ENCODE measurements at regions not wholly inside any gene's neighbourhood (a gene's known extent, or its start where the extent isn't known, plus 50 kb on each side); places are given as distances from the start of the nearest gene placed in this dataset.

GRCh38 chr9:2424619-2425033 is 197.0 kb upstream of the VLDLR start:
- RAD21 ChIA-PET (ENCODE audit: unreplicated experiment) = no interaction called here

More at GRCh38 chr9:2424619-2425033, 197.0 kb upstream of the VLDLR start:
- SMC1A ChIA-PET (ENCODE audit: uncharacterized antibody, unreplicated experiment) = interaction anchor here (1.4 kb wide), 1 partner anchor 42 kb away, joined by 3 read pairs; no protein-coding TSS in a partner anchor
- in situ Hi-C loops (cut with MboI) (no loop called here), intact Hi-C loops (cut with micrococcal nuclease; ENCODE audit: unreplicated experiment) (no loop called here)
- TF ChIP-seq STAT1 (conservative IDR thresholded peaks at IDR 0.05) = no peak
- no peak for TF ChIP-seq MAX (IDR thresholded peaks at IDR 0.05; ENCODE audit: low read depth, low read length)
- TF ChIP-seq SRF (IDR thresholded peaks at IDR 0.05; ENCODE audit: low read depth in 2 of 2, low read length in 2 of 2) = no peak
- no peak for TF ChIP-seq RELA (IDR thresholded peaks at IDR 0.05; ENCODE audit: borderline replicate concordance, partially characterized antibody)
- no peak for TF ChIP-seq ZNF592 (IDR thresholded peaks at IDR 0.05)
- no peak for TF ChIP-seq WRNIP1 (IDR thresholded peaks at IDR 0.05; ENCODE audit: borderline replicate concordance, low read depth, low read length)
- no peak for TF ChIP-seq YY1 (IDR thresholded peaks at IDR 0.05; ENCODE audit: low read depth, low read length)
- ATAC-seq (no peak), FAIRE-seq (no peak), DNase-seq (ENCODE audit: low read depth, low spot score) (no peak)
- Histone ChIP-seq H3K36me3 (ENCODE audit: control insufficient read depth in 2 of 2, insufficient read depth in 2 of 2, low read length in 1 of 2) (no peaks in the 10 kb centered on the region), H3K4me1 (ENCODE audit: control insufficient read depth, insufficient read depth, low read length) (no peaks in the 10 kb centered on the region), H3K79me2 (ENCODE audit: control insufficient read depth, insufficient read depth, low read length) (no peaks in the 10 kb centered on the region), H2AFZ (ENCODE audit: control insufficient read depth, low read depth, low read length) (no peak overlapping the region), H3K27me3 (replicated peaks in 1 of 2; ENCODE audit: control insufficient read depth in 2 of 2, insufficient read depth in 2 of 2, low read length in 1 of 2) (no peaks in the 10 kb centered on the region), H3K4me2 (ENCODE audit: control insufficient read depth, insufficient read depth) (no peak overlapping the region), H3K4me3 (no peak overlapping the region), H4K20me1 (ENCODE audit: control insufficient read depth, insufficient read depth) (no peaks in the 10 kb centered on the region), H3K9me3 (replicated peaks; ENCODE audit: control insufficient read depth, insufficient read depth, low read length) (no peaks in the 10 kb centered on the region; the same call in 2 of the 3 replicates), H3K9ac (ENCODE audit: control insufficient read depth, insufficient read depth, low read length) (no peak overlapping the region), H3K27ac (ENCODE audit: control insufficient read depth, insufficient read depth) (no peak overlapping the region)
- 31% methylated on average over 2 of the region's 2 CpGs for WGBS (ENCODE audit: insufficient coverage, insufficient replicate concordance, low lambda C conversion rate, missing lambda C conversion rate)
- CTCF ChIA-PET = no interaction called here
- BruUV-seq (replicated peaks) = no TSS peak
- POLR2A ChIA-PET = no interaction called here
